ENCODE measurements at regions not wholly inside any gene's neighbourhood (a gene's known extent, or its start where the extent isn't known, plus 50 kb on each side); places are given as distances from the start of the nearest gene placed in this dataset.

- no peak overlapping the region for H2AFZ ChIP-seq (ENCODE audit: low read length)
- H3K4me2 ChIP-seq (ENCODE audit: insufficient read depth, low read length, poor library complexity, severe bottlenecking) = no peak overlapping the region
- DNase-seq (ENCODE audit: low spot score) = no peak
- no peak overlapping the region for H2BK120ac ChIP-seq (ENCODE audit: low read depth, low read length)
- no peaks in the 10 kb centered on the region for H3K79me1 ChIP-seq (ENCODE audit: low read depth, low read length)
- H3K4ac ChIP-seq (ENCODE audit: low read length) = no peak overlapping the region
- no peak overlapping the region for H2BK12ac ChIP-seq (ENCODE audit: low read length)
- H4K91ac ChIP-seq (ENCODE audit: low read depth, low read length, poor library complexity) = no peak overlapping the region
- H3K27ac ChIP-seq (replicated peaks; ENCODE audit: low read length) = no peak overlapping the region
- no peaks in the 10 kb centered on the region for H3K27me3 ChIP-seq (ENCODE audit: control insufficient read depth in 3 of 3, insufficient read depth in 3 of 3, low read depth in 1 of 3, low read length in 3 of 3)
- no peak overlapping the region for H3K9ac ChIP-seq (ENCODE audit: low read depth, low read length, poor library complexity)
- no peak overlapping the region for H4K8ac ChIP-seq (ENCODE audit: low read depth, low read length)
- no peaks in the 10 kb centered on the region for H3K36me3 ChIP-seq (replicated peaks in 1 of 2; ENCODE audit: control insufficient read depth in 2 of 2, insufficient read depth in 2 of 2, low read length in 2 of 2)
- H3K14ac ChIP-seq (ENCODE audit: low read length) = no peak overlapping the region
- no peak overlapping the region for H3K23ac ChIP-seq (ENCODE audit: low read depth, low read length, poor library complexity)
- WGBS, 2 donors (ENCODE audit: extremely low coverage in 2 of 2, insufficient read length in 2 of 2, insufficient replicate concordance in 1 of 2) = no CpG with 5 or more reads among the region's 2 CpGs
- H2BK5ac ChIP-seq (ENCODE audit: low read length) = no peak overlapping the region
- peaks cover 0 to 33% of the 10 kb centered on the region in 2 donors for H3K9me3 ChIP-seq (replicated peaks in 1 of 2; ENCODE audit: control insufficient read depth in 2 of 2, insufficient read depth in 1 of 2, low read depth in 1 of 2, low read length in 2 of 2)
- H3K4me1 ChIP-seq (ENCODE audit: control insufficient read depth in 2 of 2, insufficient read depth in 1 of 2, low read depth in 1 of 2, low read length in 2 of 2) = peaks cover 4 to 17% of the 10 kb centered on the region in 2 donors
- no peak overlapping the region for H3K18ac ChIP-seq (ENCODE audit: low read length)
- H2BK15ac ChIP-seq (ENCODE audit: low read length) = no peak overlapping the region
- no peak overlapping the region for H2AK5ac ChIP-seq (ENCODE audit: low read depth, low read length)
- H3K4me3 ChIP-seq (ENCODE audit: low read length in 2 of 2) = no peak overlapping the region
Measured at GRCh38 chr13:77838271-77838670, 80.4 kb downstream of the EDNRB start.

DNA sequence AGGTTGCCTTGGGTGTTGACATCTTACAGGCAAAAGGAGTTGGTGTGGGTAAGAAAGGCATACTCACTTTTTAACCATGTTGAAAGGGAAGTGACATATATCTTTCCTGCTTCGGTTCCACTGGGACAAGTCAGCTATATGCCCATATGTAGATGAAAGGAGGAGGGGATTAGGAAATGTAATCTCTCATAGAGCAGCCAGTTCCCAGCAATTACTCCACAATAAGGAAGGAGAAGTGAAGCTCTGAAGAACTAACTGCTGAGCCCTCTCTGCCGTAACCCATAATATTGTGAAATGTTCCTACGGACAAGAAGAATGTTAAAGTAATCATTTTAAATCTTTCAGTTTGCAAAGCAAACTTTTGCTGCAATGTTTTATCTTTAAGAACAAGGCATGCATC, 82.2 kb downstream of the EDNRB start:
- H3K4ac ChIP-seq (ENCODE audit: low read length) = no peak overlapping the region
- no peaks in the 10 kb centered on the region for H3K27me3 ChIP-seq (ENCODE audit: control insufficient read depth in 3 of 3, insufficient read depth in 3 of 3, low read depth in 1 of 3, low read length in 3 of 3)
- no CpG with 5 or more reads among the region's 3 CpGs for WGBS, 2 donors (ENCODE audit: extremely low coverage in 2 of 2, insufficient read length in 2 of 2, insufficient replicate concordance in 1 of 2)
- H3K18ac ChIP-seq (ENCODE audit: low read length) = no peak overlapping the region
- no peaks in the 10 kb centered on the region for H3K79me1 ChIP-seq (ENCODE audit: low read depth, low read length)
- H2AFZ ChIP-seq (ENCODE audit: low read length) = peak overlapping the region; percentile 46
- no peak overlapping the region for H2BK120ac ChIP-seq (ENCODE audit: low read depth, low read length)
- H4K91ac ChIP-seq (ENCODE audit: low read depth, low read length, poor library complexity) = no peak overlapping the region
- peaks cover 0 to 33% of the 10 kb centered on the region in 2 donors for H3K9me3 ChIP-seq (replicated peaks in 1 of 2; ENCODE audit: control insufficient read depth in 2 of 2, insufficient read depth in 1 of 2, low read depth in 1 of 2, low read length in 2 of 2)
- DNase-seq (ENCODE audit: low spot score) = no peak
- no peak overlapping the region for H4K8ac ChIP-seq (ENCODE audit: low read depth, low read length)
- H3K14ac ChIP-seq (ENCODE audit: low read length) = no peak overlapping the region
- H2AK5ac ChIP-seq (ENCODE audit: low read depth, low read length) = no peak overlapping the region
- H3K9ac ChIP-seq (ENCODE audit: low read depth, low read length, poor library complexity) = no peak overlapping the region
- no peak overlapping the region for H2BK12ac ChIP-seq (ENCODE audit: low read length)
- H2BK15ac ChIP-seq (ENCODE audit: low read length) = no peak overlapping the region
- H3K27ac ChIP-seq (replicated peaks; ENCODE audit: low read length) = no peak overlapping the region
- H3K4me2 ChIP-seq (ENCODE audit: insufficient read depth, low read length, poor library complexity, severe bottlenecking) = no peak overlapping the region
- H3K4me3 ChIP-seq (ENCODE audit: low read length in 2 of 2) = no peak overlapping the region
- H3K23ac ChIP-seq (ENCODE audit: low read depth, low read length, poor library complexity) = no peak overlapping the region
- no peaks in the 10 kb centered on the region for H3K36me3 ChIP-seq (replicated peaks in 1 of 2; ENCODE audit: control insufficient read depth in 2 of 2, insufficient read depth in 2 of 2, low read length in 2 of 2)
- H3K4me1 ChIP-seq (ENCODE audit: control insufficient read depth in 2 of 2, insufficient read depth in 1 of 2, low read depth in 1 of 2, low read length in 2 of 2) = peaks cover 8 to 28% of the 10 kb centered on the region in 2 donors
- H2BK5ac ChIP-seq (ENCODE audit: low read length) = no peak overlapping the region

DNA sequence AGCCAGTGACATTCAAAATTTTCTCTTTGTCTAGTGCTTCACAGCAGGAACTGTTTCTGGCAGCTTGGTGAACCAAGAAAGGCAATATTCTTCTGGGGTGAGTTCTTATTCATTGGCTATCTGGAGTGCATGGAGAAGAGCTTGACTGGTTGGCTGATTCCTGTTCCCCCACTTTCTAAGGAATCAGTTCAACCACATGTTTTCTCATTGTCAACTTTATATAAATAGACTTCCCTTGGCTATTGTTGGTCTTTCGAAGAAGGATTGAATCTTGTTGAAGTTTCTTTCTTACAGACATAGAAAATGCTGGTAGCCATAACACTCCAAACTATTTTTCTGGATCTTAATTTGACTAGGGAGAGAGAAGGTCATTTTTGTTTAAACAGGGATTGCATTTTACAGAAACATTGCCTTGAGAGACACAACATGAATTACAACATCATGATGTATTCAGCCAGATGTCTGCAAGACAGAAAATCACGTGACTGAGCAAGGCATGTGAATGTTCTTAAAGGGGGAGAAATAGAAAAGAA, 85.2 kb downstream of the EDNRB start:
- H3K27me3 ChIP-seq (ENCODE audit: control insufficient read depth in 3 of 3, insufficient read depth in 3 of 3, low read depth in 1 of 3, low read length in 3 of 3) = no peaks in the 10 kb centered on the region
- H2BK12ac ChIP-seq (ENCODE audit: low read length) = no peak overlapping the region
- H3K36me3 ChIP-seq (replicated peaks in 1 of 2; ENCODE audit: control insufficient read depth in 2 of 2, insufficient read depth in 2 of 2, low read length in 2 of 2) = no peaks in the 10 kb centered on the region
- no peaks in the 10 kb centered on the region for H3K79me1 ChIP-seq (ENCODE audit: low read depth, low read length)
- H3K23ac ChIP-seq (ENCODE audit: low read depth, low read length, poor library complexity) = no peak overlapping the region
- no peak overlapping the region for H3K14ac ChIP-seq (ENCODE audit: low read length)
- H3K4me2 ChIP-seq (ENCODE audit: insufficient read depth, low read length, poor library complexity, severe bottlenecking) = no peak overlapping the region
- DNase-seq (ENCODE audit: low spot score) = no peak
- WGBS, 2 donors (ENCODE audit: extremely low coverage in 2 of 2, insufficient read length in 2 of 2, insufficient replicate concordance in 1 of 2) = no CpG with 5 or more reads among the region's 2 CpGs
- peaks cover 8 to 31% of the 10 kb centered on the region in 2 donors for H3K4me1 ChIP-seq (ENCODE audit: control insufficient read depth in 2 of 2, insufficient read depth in 1 of 2, low read depth in 1 of 2, low read length in 2 of 2)
- no peak overlapping the region for H4K8ac ChIP-seq (ENCODE audit: low read depth, low read length)
- H2AK5ac ChIP-seq (ENCODE audit: low read depth, low read length) = no peak overlapping the region
- H3K18ac ChIP-seq (ENCODE audit: low read length) = no peak overlapping the region
- peak overlapping the region; percentile 72 for H2AFZ ChIP-seq (ENCODE audit: low read length)
- no peak overlapping the region for H4K91ac ChIP-seq (ENCODE audit: low read depth, low read length, poor library complexity)
- H2BK15ac ChIP-seq (ENCODE audit: low read length) = no peak overlapping the region
- no peak overlapping the region for H3K9ac ChIP-seq (ENCODE audit: low read depth, low read length, poor library complexity)
- no peak overlapping the region for H2BK120ac ChIP-seq (ENCODE audit: low read depth, low read length)
- H2BK5ac ChIP-seq (ENCODE audit: low read length) = no peak overlapping the region
- peak overlapping the region; percentile 79 for H3K27ac ChIP-seq (replicated peaks; ENCODE audit: low read length)
- no peak overlapping the region for H3K4ac ChIP-seq (ENCODE audit: low read length)
- peaks cover 0 to 20% of the 10 kb centered on the region in 2 donors for H3K9me3 ChIP-seq (replicated peaks in 1 of 2; ENCODE audit: control insufficient read depth in 2 of 2, insufficient read depth in 1 of 2, low read depth in 1 of 2, low read length in 2 of 2)
- H3K4me3 ChIP-seq (ENCODE audit: low read length in 2 of 2) = no peak overlapping the region

DNA sequence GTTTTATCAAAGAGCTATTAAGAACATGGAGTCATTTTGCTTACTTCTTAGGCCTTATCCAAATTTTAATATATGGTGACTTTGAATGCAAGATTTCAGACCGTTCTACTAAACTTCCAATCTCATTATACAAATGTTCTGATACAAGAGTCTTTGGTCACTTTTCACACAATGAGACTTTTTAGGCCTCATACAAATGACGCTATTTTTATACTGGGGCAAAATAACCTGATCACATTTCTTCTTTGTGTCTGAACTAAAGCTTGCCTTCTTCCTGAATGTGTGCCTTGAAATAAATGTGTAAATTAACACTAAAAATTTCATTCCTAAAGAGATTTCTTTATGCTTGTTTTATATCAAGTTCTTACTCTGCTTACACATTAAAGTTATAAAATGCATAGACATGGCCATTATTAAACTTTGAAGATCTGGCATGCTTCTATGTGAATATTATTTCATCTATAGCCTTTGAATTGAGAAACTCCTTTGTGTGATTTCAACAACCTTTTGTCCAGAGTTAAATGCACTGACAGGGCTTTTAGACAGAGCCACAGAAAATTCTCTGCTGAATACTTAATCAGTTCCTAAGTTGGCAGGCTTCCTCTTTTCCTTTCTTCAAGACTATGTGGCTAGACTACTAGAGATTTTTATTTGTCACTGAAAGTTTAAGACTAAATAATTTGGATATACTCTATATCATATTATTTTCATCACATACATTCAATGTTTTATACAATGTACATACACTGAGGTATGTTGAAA, 86.1 kb downstream of the EDNRB start:
- H3K27ac ChIP-seq (replicated peaks; ENCODE audit: low read length) = peak overlapping the region; percentile 55
- WGBS, 2 donors (ENCODE audit: extremely low coverage in 2 of 2, insufficient read length in 2 of 2, insufficient replicate concordance in 1 of 2) = no CpG with 5 or more reads among the region's 2 CpGs
- H3K4me2 ChIP-seq (ENCODE audit: insufficient read depth, low read length, poor library complexity, severe bottlenecking) = no peak overlapping the region
- H2BK120ac ChIP-seq (ENCODE audit: low read depth, low read length) = no peak overlapping the region
- no peak overlapping the region for H2BK15ac ChIP-seq (ENCODE audit: low read length)
- no peak overlapping the region for H3K23ac ChIP-seq (ENCODE audit: low read depth, low read length, poor library complexity)
- no peaks in the 10 kb centered on the region for H3K36me3 ChIP-seq (replicated peaks in 1 of 2; ENCODE audit: control insufficient read depth in 2 of 2, insufficient read depth in 2 of 2, low read length in 2 of 2)
- no peak overlapping the region for H2BK12ac ChIP-seq (ENCODE audit: low read length)
- H3K4me3 ChIP-seq (ENCODE audit: low read length in 2 of 2) = no peak overlapping the region
- peaks cover 0 to 13% of the 10 kb centered on the region in 2 donors for H3K9me3 ChIP-seq (replicated peaks in 1 of 2; ENCODE audit: control insufficient read depth in 2 of 2, insufficient read depth in 1 of 2, low read depth in 1 of 2, low read length in 2 of 2)
- H3K79me1 ChIP-seq (ENCODE audit: low read depth, low read length) = no peaks in the 10 kb centered on the region
- H2BK5ac ChIP-seq (ENCODE audit: low read length) = no peak overlapping the region
- H2AFZ ChIP-seq (ENCODE audit: low read length) = peak overlapping the region; percentile 50
- H2AK5ac ChIP-seq (ENCODE audit: low read depth, low read length) = no peak overlapping the region
- H3K9ac ChIP-seq (ENCODE audit: low read depth, low read length, poor library complexity) = no peak overlapping the region
- no peaks in the 10 kb centered on the region for H3K27me3 ChIP-seq (ENCODE audit: control insufficient read depth in 3 of 3, insufficient read depth in 3 of 3, low read depth in 1 of 3, low read length in 3 of 3)
- peaks cover 8 to 31% of the 10 kb centered on the region in 2 donors for H3K4me1 ChIP-seq (ENCODE audit: control insufficient read depth in 2 of 2, insufficient read depth in 1 of 2, low read depth in 1 of 2, low read length in 2 of 2)
- H3K18ac ChIP-seq (ENCODE audit: low read length) = no peak overlapping the region
- H3K4ac ChIP-seq (ENCODE audit: low read length) = no peak overlapping the region
- no peak overlapping the region for H4K8ac ChIP-seq (ENCODE audit: low read depth, low read length)
- H4K91ac ChIP-seq (ENCODE audit: low read depth, low read length, poor library complexity) = no peak overlapping the region
- DNase-seq (ENCODE audit: low spot score) = no peak
- no peak overlapping the region for H3K14ac ChIP-seq (ENCODE audit: low read length)
